H9 (cell line): ENCODE measurements at regions not wholly inside any gene's neighbourhood (a gene's known extent, or its start where the extent isn't known, plus 50 kb on each side); places are given as distances from the start of the nearest gene placed in this dataset.

ENCODE experiments used
- DNase-seq: peaks from one replicate; pipeline ENCODE4 v3.0.0-alpha.2; 2017
- H2AFZ ChIP-seq: one replicate; pipeline ENCODE4 v1.6.1; 2013; ENCODE audit warnings: mild to moderate bottlenecking, low read length, control low read depth, moderate library complexity
- H2AK5ac ChIP-seq: 2 replicates; pipeline ENCODE4 v1.6.1; 2013; ENCODE audit warnings: low read length, control low read depth, mixed read lengths; ENCODE audit not compliant: insufficient read length
- H2BK120ac ChIP-seq: one replicate; pipeline ENCODE4 v1.6.1; 2013; ENCODE audit warnings: low read depth, mild to moderate bottlenecking, low read length, control low read depth, inconsistent platforms; ENCODE audit not compliant: poor library complexity, severe bottlenecking
- H2BK12ac ChIP-seq: 2 replicates; pipeline ENCODE4 v1.6.1; 2013; ENCODE audit warnings: low read length, control low read depth, mixed read lengths, low read depth; ENCODE audit not compliant: insufficient read length
- H2BK15ac ChIP-seq: 2 replicates; pipeline ENCODE4 v1.6.1; 2013; ENCODE audit warnings: low read depth, low read length, control low read depth
- H2BK20ac ChIP-seq: one replicate; pipeline ENCODE4 v1.6.1; 2013; ENCODE audit warnings: low read depth, mild to moderate bottlenecking, low read length, control low read depth, inconsistent platforms; ENCODE audit not compliant: poor library complexity, severe bottlenecking
- H2BK5ac ChIP-seq: 2 replicates; pipeline ENCODE4 v1.6.1; 2013; ENCODE audit warnings: low read length, control low read depth, mixed read lengths; ENCODE audit not compliant: insufficient read length
- H3K14ac ChIP-seq: 2 replicates; pipeline ENCODE4 v1.6.1; 2013; ENCODE audit warnings: low read length, control low read depth; ENCODE audit not compliant: insufficient read depth
- H3K18ac ChIP-seq: 2 replicates; pipeline ENCODE4 v1.6.1; 2013; ENCODE audit warnings: low read depth, mild to moderate bottlenecking, mixed read lengths, low read length, control low read depth; ENCODE audit not compliant: insufficient read length
- H3K23ac ChIP-seq: 2 replicates; pipeline ENCODE4 v1.6.1; 2013; ENCODE audit warnings: low read length, control low read depth, mixed read lengths, low read depth; ENCODE audit not compliant: insufficient read length
- H3K23me2 ChIP-seq: 2 replicates; pipeline ENCODE4 v1.6.1; 2013; ENCODE audit warnings: low read depth, mild to moderate bottlenecking, mixed read lengths, low read length, control low read depth; ENCODE audit not compliant: insufficient read length, poor library complexity, severe bottlenecking
- H3K27ac ChIP-seq: 2 replicates; pipeline ENCODE4 v1.5.1; 2013; ENCODE audit warnings: low read length, control low read depth, mixed read lengths, low read depth; ENCODE audit not compliant: insufficient read length
- H3K27me3 ChIP-seq: 2 replicates; pipeline ENCODE4 v1.6.1; 2013; ENCODE audit warnings: low read length, control low read depth, inconsistent platforms; ENCODE audit not compliant: insufficient read depth
- H3K4ac ChIP-seq: 2 replicates; pipeline ENCODE4 v1.6.1; 2013; ENCODE audit warnings: low read depth, mild to moderate bottlenecking, control low read depth, inconsistent platforms, low read length, moderate library complexity
- H3K4me1 ChIP-seq: 2 replicates; pipeline ENCODE4 v1.6.1; 2013; ENCODE audit warnings: low read length, control low read depth, inconsistent platforms; ENCODE audit not compliant: insufficient read depth
- H3K4me2 ChIP-seq: 2 replicates; pipeline ENCODE4 v1.6.1; 2013; ENCODE audit warnings: low read length, control low read depth, mixed read lengths; ENCODE audit not compliant: insufficient read length, insufficient read depth
- H3K56ac ChIP-seq: 2 replicates; pipeline ENCODE4 v1.6.1; 2013; ENCODE audit warnings: low read depth, mild to moderate bottlenecking, mixed read lengths, low read length, control low read depth; ENCODE audit not compliant: insufficient read length
- H3K79me1 ChIP-seq: 2 replicates; pipeline ENCODE4 v1.6.1; 2013; ENCODE audit warnings: low read depth, mild to moderate bottlenecking, moderate library complexity, low read length, control low read depth, inconsistent platforms; ENCODE audit not compliant: insufficient read depth, poor library complexity, severe bottlenecking
- H3K79me2 ChIP-seq: 2 replicates; pipeline ENCODE4 v1.6.1; 2013; ENCODE audit warnings: low read length, control low read depth, inconsistent platforms; ENCODE audit not compliant: insufficient read depth
- H3K9ac ChIP-seq: 2 replicates; pipeline ENCODE4 v1.6.1; 2013; ENCODE audit warnings: low read length, control low read depth, mixed read lengths; ENCODE audit not compliant: insufficient read length; ENCODE audit errors: extremely low read depth
- H3K9me3 ChIP-seq: one replicate; pipeline ENCODE4 v1.6.1; 2013; ENCODE audit warnings: low read depth, low read length, inconsistent platforms; ENCODE audit not compliant: control insufficient read depth
- H3T11ph ChIP-seq: one replicate; pipeline ENCODE4 v1.6.1; 2013; ENCODE audit warnings: mild to moderate bottlenecking, low read length, control low read depth, inconsistent platforms
- H4K20me1 ChIP-seq: one replicate; pipeline ENCODE4 v1.6.1; 2013; ENCODE audit not compliant: control insufficient read depth, insufficient read length, insufficient read depth
- H4K5ac ChIP-seq: 2 replicates; pipeline ENCODE4 v1.6.1; 2013; ENCODE audit warnings: low read depth, mild to moderate bottlenecking, mixed read lengths, low read length, control low read depth; ENCODE audit not compliant: insufficient read length
- H4K8ac ChIP-seq: replicated peaks from 2 replicates; pipeline ENCODE4 v1.6.1; 2013; ENCODE audit warnings: low read length, control low read depth, mixed read lengths, low read depth; ENCODE audit not compliant: insufficient read length
- H4K91ac ChIP-seq: 2 replicates; pipeline ENCODE4 v1.6.1; 2013; ENCODE audit warnings: low read depth, mild to moderate bottlenecking, moderate library complexity, mixed read lengths, low read length, control low read depth; ENCODE audit not compliant: insufficient read length
- H3K27ac Mint-ChIP-seq, 3 experiments: 2 replicates in 2 of 3; 3 replicates in 1 of 3; pipeline ENCODE4 v1.8.0; 2020 to 2021; ENCODE audit warnings: mixed read lengths in 3 of 3, mild to moderate bottlenecking in 1 of 3, moderate library complexity in 1 of 3
- H3K27me3 Mint-ChIP-seq: 2 replicates; pipeline ENCODE4 v1.8.0; 2021; ENCODE audit warnings: low read depth, mild to moderate bottlenecking, moderate library complexity, mixed read lengths
- H3K36me3 Mint-ChIP-seq, 3 experiments: 2 replicates in 2 of 3; 3 replicates in 1 of 3; pipeline ENCODE4 v1.8.0; 2020 to 2021; ENCODE audit warnings: low read depth in 3 of 3, mixed read lengths in 3 of 3; ENCODE audit not compliant: insufficient read depth in 1 of 3
- H3K4me1 Mint-ChIP-seq, 2 experiments: 2 replicates each; pipeline ENCODE4 v1.8.0; 2020; ENCODE audit warnings: mixed read lengths in 2 of 2
- H3K4me3 Mint-ChIP-seq, 2 experiments: 2 replicates in 1 of 2; 3 replicates in 1 of 2; pipeline ENCODE4 v1.8.0; 2020 to 2021; ENCODE audit warnings: mild to moderate bottlenecking in 2 of 2, mixed read lengths in 2 of 2, moderate library complexity in 1 of 2
- H3K9me3 Mint-ChIP-seq, 2 experiments: 2 replicates in 1 of 2; 3 replicates in 1 of 2; pipeline ENCODE4 v1.8.0; 2020; ENCODE audit warnings: mild to moderate bottlenecking in 2 of 2, mixed read lengths in 2 of 2, moderate library complexity in 1 of 2
- CTCF ChIP-seq: fragments of 200-600 bp; sonication (generic); conservative IDR thresholded peaks from 3 replicates; pipeline ENCODE4 v1.8.0; 2021; ENCODE audit warnings: antibody characterized with exemption, mild to moderate bottlenecking
- WGBS: extraction: QIAGEN DNeasy Blood & Tissue Kit; methylation state at CpG from one replicate; pipeline ENCODE4 v1.1.7; 2013; ENCODE audit warnings: missing lambda C conversion rate, low lambda C conversion rate, mixed read lengths; ENCODE audit not compliant: insufficient read length; ENCODE audit errors: extremely low coverage; 5-methylcytosine and 5-hydroxymethylcytosine counted together

DNA sequence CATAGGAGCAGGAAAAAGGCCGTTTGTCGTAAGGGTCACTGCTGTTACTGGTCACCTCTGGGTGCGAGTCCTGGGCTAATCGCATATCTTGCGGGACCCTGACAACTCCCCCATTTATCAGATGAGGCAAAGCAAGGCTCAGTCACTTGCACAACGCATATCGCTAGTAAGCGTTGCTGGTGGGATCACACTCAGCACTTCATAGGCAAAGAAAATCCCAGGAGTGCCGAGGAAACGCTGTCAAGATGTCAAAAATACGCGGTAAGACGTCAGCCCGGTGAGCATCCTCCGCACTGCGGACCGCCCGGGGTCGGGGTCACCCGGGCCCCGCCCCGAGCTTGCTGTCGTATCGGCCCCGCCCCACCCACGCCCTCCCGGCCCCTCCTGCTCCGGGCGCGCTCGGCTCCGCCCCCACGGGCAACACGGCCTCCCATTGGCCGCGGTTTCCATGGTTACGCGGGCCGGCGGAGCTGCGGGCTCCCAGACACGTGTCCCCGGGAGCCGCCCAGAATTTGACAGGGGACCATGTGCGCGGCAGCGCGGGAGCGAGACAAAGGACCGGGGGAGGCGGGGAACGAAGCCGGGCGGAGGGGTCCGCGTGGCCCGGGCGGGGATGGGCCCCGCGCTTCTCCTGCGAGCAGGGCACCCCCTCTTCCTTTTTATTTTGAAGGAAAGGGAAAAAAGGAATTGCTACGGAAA lies 80.2 kb upstream of the IER5L start:
- H2BK20ac ChIP-seq, result no peak overlapping the region
- WGBS, result no CpG with 5 or more reads among the region's 62 CpGs
- Mint-ChIP-seq H3K36me3 (no peaks in the 10 kb centered on the region; a peak in 1 of 7 replicates), H3K27ac (no peak overlapping the region), H3K4me1 (peaks cover 17 to 51% of the 10 kb centered on the region in 2 experiments), H3K4me3 (peak overlapping the region in 1 of 2 experiments; percentile 64; a peak in 3 of 5 replicates), H3K9me3 (no peaks in the 10 kb centered on the region; a peak in 2 of 5 replicates), H3K27me3 (peaks cover 73% of the 10 kb centered on the region)
- H3K56ac ChIP-seq, result no peak overlapping the region
- no peak overlapping the region for H2BK12ac ChIP-seq
- no peak overlapping the region for H3T11ph ChIP-seq
- H3K23ac ChIP-seq, result no peak overlapping the region
- H4K91ac ChIP-seq, result no peak overlapping the region
- no peak overlapping the region for H2BK120ac ChIP-seq
- no peaks in the 10 kb centered on the region for H4K20me1 ChIP-seq
- H3K4me2 ChIP-seq, result peak overlapping the region; percentile 66
- no peak overlapping the region for H4K5ac ChIP-seq
- H2AFZ ChIP-seq, result no peak overlapping the region
- no peak overlapping the region for H3K27ac ChIP-seq
- peak overlapping the region; percentile 43 for H3K18ac ChIP-seq
- no peaks in the 10 kb centered on the region for H3K9me3 ChIP-seq
- H3K79me1 ChIP-seq, result no peaks in the 10 kb centered on the region
- no peak overlapping the region for H2AK5ac ChIP-seq
- H3K23me2 ChIP-seq, result no peaks in the 10 kb centered on the region
- H3K9ac ChIP-seq, result peak overlapping the region; percentile 25
- peak overlapping the region; percentile 69; the same call in 1 of the 2 replicates for H3K14ac ChIP-seq
- peak; percentile 97 for DNase-seq
- peaks cover 15% of the 10 kb centered on the region; the same call in 1 of the 2 replicates for H3K27me3 ChIP-seq
- H4K8ac ChIP-seq, result no peak overlapping the region
- H2BK15ac ChIP-seq, result no peak overlapping the region
- no peak overlapping the region for H3K4ac ChIP-seq
- no peak for TF ChIP-seq CTCF
- H2BK5ac ChIP-seq, result no peak overlapping the region
- H3K4me1 ChIP-seq, result no peaks in the 10 kb centered on the region; the same call in 1 of the 2 replicates
- H3K79me2 ChIP-seq, result no peaks in the 10 kb centered on the region
